ENCODE measurements at regions not wholly inside any gene's neighbourhood (a gene's known extent, or its start where the extent isn't known, plus 50 kb on each side); places are given as distances from the start of the nearest gene placed in this dataset.

- no peak overlapping the region for H3K9ac ChIP-seq (ENCODE audit: low read depth in 1 of 2, low read length in 2 of 2)
- H3K36me3 ChIP-seq (ENCODE audit: control insufficient read depth in 4 of 4, insufficient read depth in 3 of 4, low read depth in 1 of 4, low read length in 3 of 4) = no peaks in the 10 kb centered on the region
- WGBS = 70% methylated on average over 6 of the region's 6 CpGs
- no peaks in the 10 kb centered on the region for H3K4me1 ChIP-seq (ENCODE audit: control insufficient read depth in 4 of 4, insufficient read depth in 4 of 4, low read length in 3 of 4)
- no peak overlapping the region for H3K4me3 ChIP-seq (ENCODE audit: low read depth in 1 of 3, low read length in 3 of 3)
- no peak for TF ChIP-seq RAD21 (IDR thresholded peaks at IDR 0.05)
- no peak for TF ChIP-seq YY1 (IDR thresholded peaks at IDR 0.05)
- no peak for TF ChIP-seq HNF4A (conservative IDR thresholded peaks at IDR 0.05)
- TF ChIP-seq FOXA1 (IDR thresholded peaks at IDR 0.05) = no peak
- no peak for TF ChIP-seq CTCF (IDR thresholded peaks at IDR 0.05; ENCODE audit: low read depth, low read length, missing input control)
- no peak for DNase-seq (ENCODE audit: low spot score)
- peaks cover 0 to 4% (median 0%) of the 10 kb centered on the region in 4 donors for H3K27me3 ChIP-seq (ENCODE audit: control insufficient read depth in 4 of 4, insufficient read depth in 4 of 4, low read length in 3 of 4)
- H3K27ac ChIP-seq (ENCODE audit: low read depth in 1 of 2, low read length in 2 of 2) = no peak overlapping the region
- no peaks in the 10 kb centered on the region for H3K9me3 ChIP-seq (ENCODE audit: control insufficient read depth in 4 of 4, low read length in 3 of 4)
Observed at GRCh38 chr14:95608637-95609235, 73.9 kb downstream of the GLRX5 start.

GRCh38 chr14:95609398-95609990 lies 74.6 kb downstream of the GLRX5 start:
- no peak for TF ChIP-seq NR2F2 (IDR thresholded peaks at IDR 0.05)
- TF ChIP-seq REST (IDR thresholded peaks at IDR 0.05) = no peak
- no peak for TF ChIP-seq RXRA (IDR thresholded peaks at IDR 0.05)
- no peak for TF ChIP-seq EGR1 (IDR thresholded peaks at IDR 0.05; ENCODE audit: low read depth in 2 of 2)
- TF ChIP-seq ZBTB33 (IDR thresholded peaks at IDR 0.05) = no peak
- TF ChIP-seq YY1 (IDR thresholded peaks at IDR 0.05) = no peak
- TF ChIP-seq ATF3 (IDR thresholded peaks at IDR 0.05) = no peak
- peak; percentile 39 for TF ChIP-seq CTCF (IDR thresholded peaks at IDR 0.05; ENCODE audit: low read depth, low read length, missing input control)
- no peak for TF ChIP-seq HNF4G (IDR thresholded peaks at IDR 0.05)
- no peak for TF ChIP-seq MAX (IDR thresholded peaks at IDR 0.05)
- peak; percentile 65 to 72 for TF ChIP-seq RAD21 (IDR thresholded peaks at IDR 0.05)
- TF ChIP-seq JUND (IDR thresholded peaks at IDR 0.05) = no peak
- no peak for TF ChIP-seq GABPA (IDR thresholded peaks at IDR 0.05 in 1 of 2, conservative IDR thresholded peaks at IDR 0.05 in 1 of 2)
- Histone ChIP-seq H3K36me3 (ENCODE audit: control insufficient read depth in 4 of 4, insufficient read depth in 3 of 4, low read depth in 1 of 4, low read length in 3 of 4) (no peaks in the 10 kb centered on the region), H3K27ac (ENCODE audit: low read depth in 1 of 2, low read length in 2 of 2) (no peak overlapping the region), H3K27me3 (ENCODE audit: control insufficient read depth in 4 of 4, insufficient read depth in 4 of 4, low read length in 3 of 4) (peaks cover 0 to 4% (median 0%) of the 10 kb centered on the region in 4 donors), H3K9me3 (ENCODE audit: control insufficient read depth in 4 of 4, low read length in 3 of 4) (no peaks in the 10 kb centered on the region), H3K4me3 (ENCODE audit: low read depth in 1 of 3, low read length in 3 of 3) (no peak overlapping the region), H3K4me1 (ENCODE audit: control insufficient read depth in 4 of 4, insufficient read depth in 4 of 4, low read length in 3 of 4) (no peaks in the 10 kb centered on the region), H3K9ac (ENCODE audit: low read depth in 1 of 2, low read length in 2 of 2) (no peak overlapping the region)
- 38% methylated on average over 7 of the region's 7 CpGs for WGBS
- peak; percentile 35 for DNase-seq (ENCODE audit: low spot score)

All from liver (tissue), 8 donors.